CD4-positive, alpha-beta T cell (primary cell): ENCODE measurements at regions not wholly inside any gene's neighbourhood (a gene's known extent, or its start where the extent isn't known, plus 50 kb on each side); places are given as distances from the start of the nearest gene placed in this dataset.

ENCODE experiments used
- ATAC-seq: fragments of 200-7000 bp; cut with Tn5 transposase; one replicate; pipeline ENCODE4 v1.10.0; 2022; ENCODE audit warnings: mild to moderate bottlenecking; ENCODE audit not compliant: poor library complexity
- CTCF ChIA-PET: fragments of 350-600 bp; sonication (Branson Sonifier 250); formaldehyde crosslinking; loops from one replicate; lab custom pipeline; 2021; ENCODE audit warnings: antibody characterized with exemption, inconsistent platforms; lab: Charles Lee
- POLR2A ChIA-PET: fragments of 350-600 bp; sonication (Branson Sonifier 250); formaldehyde crosslinking; loops from one replicate; lab custom pipeline; 2021; ENCODE audit warnings: antibody characterized with exemption, inconsistent platforms; lab: Charles Lee
- DNase-seq, 14 experiments: peaks; one replicate each; pipeline ENCODE4 v3.0.0-alpha.2; 2013 to 2020; ENCODE audit warnings: mixed read lengths in 2 of 14
- H3K27ac ChIP-seq, 2 donors: one replicate each; pipeline versions ENCODE4 v1.5.1 to v1.7.0; 2013; ENCODE audit warnings: low read length in 2 of 2, low read depth in 1 of 2, mild to moderate bottlenecking in 1 of 2
- H3K27me3 ChIP-seq, 2 experiments: 1 replicate in 1 of 2; 2 replicates in 1 of 2; pipeline versions ENCODE4 v1.6.1 to v1.7.0; 2013; ENCODE audit warnings: low read length in 2 of 2, control low read depth in 1 of 2, mild to moderate bottlenecking in 1 of 2, moderate library complexity in 1 of 2; ENCODE audit not compliant: insufficient read depth in 2 of 2, control insufficient read depth in 1 of 2
- H3K36me3 ChIP-seq: one replicate; pipeline ENCODE4 v1.6.1; 2013; ENCODE audit warnings: low read length, control low read depth; ENCODE audit not compliant: insufficient read depth
- H3K4me1 ChIP-seq: one replicate; pipeline ENCODE4 v1.6.1; 2013; ENCODE audit warnings: low read length, control low read depth; ENCODE audit not compliant: insufficient read depth
- H3K4me3 ChIP-seq: one replicate; pipeline ENCODE4 v1.5.1; 2013; ENCODE audit warnings: mild to moderate bottlenecking, low read length, moderate library complexity
- H3K9me3 ChIP-seq, 2 experiments: 1 replicate in 1 of 2; 2 replicates in 1 of 2; pipeline versions ENCODE4 v1.6.1 to v1.7.0; 2013; ENCODE audit warnings: low read length in 2 of 2, mild to moderate bottlenecking in 2 of 2, control low read depth in 1 of 2, moderate library complexity in 1 of 2; ENCODE audit not compliant: control insufficient read depth in 1 of 2, insufficient read depth in 1 of 2
- H3K27ac Mint-ChIP-seq: one replicate; pipeline ENCODE4 v1.8.0; 2020; ENCODE audit warnings: mixed read lengths
- H3K27me3 Mint-ChIP-seq: one replicate; pipeline ENCODE4 v1.8.0; 2021; ENCODE audit warnings: mixed read lengths
- H3K36me3 Mint-ChIP-seq: one replicate; pipeline ENCODE4 v1.8.0; 2021; ENCODE audit warnings: low read depth, mixed read lengths
- H3K4me1 Mint-ChIP-seq: one replicate; pipeline ENCODE4 v1.8.0; 2021; ENCODE audit warnings: low read depth, mixed read lengths
- H3K4me3 Mint-ChIP-seq: one replicate; pipeline ENCODE4 v1.8.0; 2020; ENCODE audit warnings: mild to moderate bottlenecking, mixed read lengths
- H3K9me3 Mint-ChIP-seq: one replicate; pipeline ENCODE4 v1.8.0; 2020; ENCODE audit warnings: mixed read lengths
- intact Hi-C, 2 experiments: fragments of 100-400 bp; cut with DNase I in 1 of 2; cut with micrococcal nuclease in 1 of 2; formaldehyde crosslinking; loops; one replicate each; pipeline versions ENCODE4 v1.15.1 to v1.9.0; 2023 to 2025; cut with DNase I, micrococcal nuclease
- TF ChIP-seq, protein P1 (sequence below): fragments of 200-600 bp; IDR thresholded peaks from one replicate; pipeline ENCODE4 v1.8.0; 2022; ENCODE audit warnings: antibody characterized with exemption, mild to moderate bottlenecking

DNA sequence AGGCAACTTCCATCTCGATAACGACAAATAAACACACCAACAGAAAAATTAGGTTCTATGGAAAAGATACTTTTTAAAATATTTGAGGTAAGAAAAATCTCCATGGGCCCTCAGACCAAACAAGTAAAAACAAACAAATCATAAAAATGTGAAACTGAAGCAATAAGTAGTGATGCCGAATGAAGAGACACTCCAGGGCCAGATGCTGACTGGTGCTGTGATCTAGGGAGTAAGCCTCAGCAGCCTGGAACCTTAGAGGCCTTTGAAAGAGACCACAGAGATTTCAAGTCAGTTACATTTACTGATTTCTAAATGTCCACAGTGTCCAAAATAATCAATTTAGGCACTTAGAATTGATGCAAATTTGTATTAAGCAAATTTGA, 1144.7 kb downstream of the CNTNAP5 start:
- ATAC-seq (no peak), DNase-seq (no peak)
- intact Hi-C loops, result no loop called here
- peaks cover 12% of the 10 kb centered on the region for H3K9me3 Mint-ChIP-seq
- no peaks in the 10 kb centered on the region for H3K4me1 Mint-ChIP-seq
- Histone ChIP-seq H3K36me3 (no peaks in the 10 kb centered on the region), H3K4me1 (no peaks in the 10 kb centered on the region), H3K9me3 (peaks cover 0 to 8% of the 10 kb centered on the region in 2 experiments), H3K4me3 (no peak overlapping the region), H3K27me3 (no peaks in the 10 kb centered on the region), H3K27ac (no peak overlapping the region)
- no peak overlapping the region for H3K4me3 Mint-ChIP-seq
- H3K36me3 Mint-ChIP-seq, result no peaks in the 10 kb centered on the region
- no peak overlapping the region for H3K27ac Mint-ChIP-seq
- ChIA-PET POLR2A (no interaction called here), CTCF (no interaction called here)
- H3K27me3 Mint-ChIP-seq, result no peaks in the 10 kb centered on the region
- TF ChIP-seq, protein P1, sequence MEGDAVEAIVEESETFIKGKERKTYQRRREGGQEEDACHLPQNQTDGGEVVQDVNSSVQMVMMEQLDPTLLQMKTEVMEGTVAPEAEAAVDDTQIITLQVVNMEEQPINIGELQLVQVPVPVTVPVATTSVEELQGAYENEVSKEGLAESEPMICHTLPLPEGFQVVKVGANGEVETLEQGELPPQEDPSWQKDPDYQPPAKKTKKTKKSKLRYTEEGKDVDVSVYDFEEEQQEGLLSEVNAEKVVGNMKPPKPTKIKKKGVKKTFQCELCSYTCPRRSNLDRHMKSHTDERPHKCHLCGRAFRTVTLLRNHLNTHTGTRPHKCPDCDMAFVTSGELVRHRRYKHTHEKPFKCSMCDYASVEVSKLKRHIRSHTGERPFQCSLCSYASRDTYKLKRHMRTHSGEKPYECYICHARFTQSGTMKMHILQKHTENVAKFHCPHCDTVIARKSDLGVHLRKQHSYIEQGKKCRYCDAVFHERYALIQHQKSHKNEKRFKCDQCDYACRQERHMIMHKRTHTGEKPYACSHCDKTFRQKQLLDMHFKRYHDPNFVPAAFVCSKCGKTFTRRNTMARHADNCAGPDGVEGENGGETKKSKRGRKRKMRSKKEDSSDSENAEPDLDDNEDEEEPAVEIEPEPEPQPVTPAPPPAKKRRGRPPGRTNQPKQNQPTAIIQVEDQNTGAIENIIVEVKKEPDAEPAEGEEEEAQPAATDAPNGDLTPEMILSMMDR, result no peak

DNA sequence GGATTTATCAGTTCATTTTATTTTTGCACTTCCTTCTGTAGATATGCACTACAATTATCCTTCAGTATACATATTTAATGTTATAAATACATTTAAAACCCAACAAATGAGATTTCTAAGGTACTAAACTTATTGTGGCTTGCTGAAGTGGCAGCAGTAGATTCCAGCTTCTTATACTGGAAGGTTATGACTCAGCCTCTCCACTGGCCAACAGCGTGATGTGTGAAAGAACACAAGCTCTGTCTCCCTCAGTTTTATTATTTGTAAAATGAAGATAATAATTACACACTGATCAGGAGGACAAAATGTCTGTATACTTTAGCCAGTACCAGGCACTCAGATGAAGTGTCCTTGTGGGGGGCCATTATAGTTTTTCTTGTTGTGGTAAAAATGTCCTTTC, 1147.1 kb downstream of the CNTNAP5 start:
- H3K27me3 ChIP-seq, result no peaks in the 10 kb centered on the region
- no peak overlapping the region for H3K27ac ChIP-seq
- peaks cover 0 to 15% of the 10 kb centered on the region in 2 experiments for H3K9me3 ChIP-seq
- CTCF ChIA-PET, result no interaction called here
- Mint-ChIP-seq H3K4me3 (no peak overlapping the region), H3K4me1 (no peaks in the 10 kb centered on the region), H3K27me3 (no peaks in the 10 kb centered on the region), H3K36me3 (no peaks in the 10 kb centered on the region), H3K9me3 (peaks cover 15% of the 10 kb centered on the region), H3K27ac (no peak overlapping the region)
- DNase-seq (no peak), ATAC-seq (no peak)
- intact Hi-C loops, result no loop called here
- H3K4me1 ChIP-seq, result no peaks in the 10 kb centered on the region
- TF ChIP-seq, protein P1, result no peak
- POLR2A ChIA-PET, result no interaction called here
- H3K4me3 ChIP-seq, result no peak overlapping the region
- H3K36me3 ChIP-seq, result no peaks in the 10 kb centered on the region

DNA sequence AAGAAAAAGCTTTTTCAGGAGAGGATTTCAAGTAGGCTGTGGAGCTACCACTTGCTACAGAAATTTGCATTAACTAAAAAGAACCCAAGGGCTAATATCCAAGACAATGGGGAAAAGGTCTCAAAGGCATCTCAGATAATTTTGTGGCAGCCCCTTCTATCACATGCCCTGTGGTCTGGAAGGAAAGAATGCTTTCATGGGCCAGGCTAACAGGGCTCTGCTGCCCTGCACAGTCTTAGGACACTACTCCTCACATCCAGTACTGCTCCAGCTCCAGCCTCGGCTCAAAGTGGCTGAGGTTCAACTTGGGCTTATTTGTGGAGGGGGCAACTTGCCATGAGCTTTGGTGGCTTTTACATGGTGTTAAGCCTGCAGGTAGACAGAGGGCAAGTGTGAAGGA, 1150.3 kb downstream of the CNTNAP5 start:
- no peak overlapping the region for H3K27ac ChIP-seq
- H3K27me3 Mint-ChIP-seq, result no peaks in the 10 kb centered on the region
- POLR2A ChIA-PET, result no interaction called here
- TF ChIP-seq, protein P1, result no peak
- ATAC-seq (no peak), DNase-seq (no peak)
- peaks cover 0 to 11% of the 10 kb centered on the region in 2 experiments for H3K9me3 ChIP-seq
- no peaks in the 10 kb centered on the region for H3K4me1 ChIP-seq
- H3K36me3 Mint-ChIP-seq, result no peaks in the 10 kb centered on the region
- intact Hi-C loops, result no loop called here
- H3K9me3 Mint-ChIP-seq, result peaks cover 15% of the 10 kb centered on the region
- no peaks in the 10 kb centered on the region for H3K36me3 ChIP-seq
- H3K27ac Mint-ChIP-seq, result no peak overlapping the region
- H3K4me3 Mint-ChIP-seq, result no peak overlapping the region
- no peak overlapping the region for H3K4me3 ChIP-seq
- no peaks in the 10 kb centered on the region for H3K27me3 ChIP-seq
- H3K4me1 Mint-ChIP-seq, result no peaks in the 10 kb centered on the region
- CTCF ChIA-PET, result no interaction called here
